AML-193 (cell line): ENCODE measurements at regions not wholly inside any gene's neighbourhood (a gene's known extent, or its start where the extent isn't known, plus 50 kb on each side); places are given as distances from the start of the nearest gene placed in this dataset.

Source experiments
- DNase-seq, 2 experiments: peaks; one replicate each; lab custom pipeline; 2025; lab: John Stamatoyannopoulos, UW

- DNase-seq = no peak
Observed at GRCh38 chr4:28966982-28967381, 1753.2 kb upstream of the PCDH7 start.

- no peak for DNase-seq
Observed at GRCh38 chr4:28973587-28974350, 1746.4 kb upstream of the PCDH7 start.

GRCh38 chr4:28976369-28976768 lies 1743.8 kb upstream of the PCDH7 start:
- DNase-seq = no peak

GRCh38 chr4:29002151-29002550 lies 1718.0 kb upstream of the PCDH7 start:
- no peak for DNase-seq

GRCh38 chr4:29005838-29006237 lies 1714.3 kb upstream of the PCDH7 start:
- no peak for DNase-seq

GRCh38 chr4:29009908-29010307 lies 1710.3 kb upstream of the PCDH7 start:
- DNase-seq = no peak

GRCh38 chr4:29013341-29013740 lies 1706.8 kb upstream of the PCDH7 start:
- no peak for DNase-seq

- DNase-seq = no peak
Observed at GRCh38 chr4:29014555-29014954, 1705.6 kb upstream of the PCDH7 start.

- no peak for DNase-seq
Observed at GRCh38 chr4:29033703-29034102, 1686.5 kb upstream of the PCDH7 start.

GRCh38 chr4:29037501-29037900 lies 1682.7 kb upstream of the PCDH7 start:
- DNase-seq = no peak

GRCh38 chr4:29043411-29043810 lies 1676.8 kb upstream of the PCDH7 start:
- no peak for DNase-seq

- no peak for DNase-seq
Observed at GRCh38 chr4:29046186-29046585, 1674.0 kb upstream of the PCDH7 start.

GRCh38 chr4:29046781-29047180 lies 1673.4 kb upstream of the PCDH7 start:
- DNase-seq = no peak

- DNase-seq = no peak
Observed at GRCh38 chr4:29047341-29048041, 1672.7 kb upstream of the PCDH7 start.

GRCh38 chr4:29051381-29051965 lies 1668.7 kb upstream of the PCDH7 start:
- DNase-seq = peak; percentile 23 to 41

GRCh38 chr4:29052266-29052665 lies 1667.9 kb upstream of the PCDH7 start:
- no peak for DNase-seq

GRCh38 chr4:29058531-29058930 lies 1661.6 kb upstream of the PCDH7 start:
- DNase-seq = no peak

- DNase-seq = no peak
Observed at GRCh38 chr4:29066861-29067260, 1653.3 kb upstream of the PCDH7 start.

- no peak for DNase-seq
Observed at GRCh38 chr4:29073571-29073970, 1646.6 kb upstream of the PCDH7 start.

GRCh38 chr4:29075366-29075765 lies 1644.8 kb upstream of the PCDH7 start:
- no peak for DNase-seq

GRCh38 chr4:29079260-29079659 lies 1640.9 kb upstream of the PCDH7 start:
- no peak for DNase-seq

- DNase-seq = peak in 1 of 2 experiments; percentile 1
Observed at GRCh38 chr4:29081234-29081955, 1638.8 kb upstream of the PCDH7 start.

GRCh38 chr4:29082684-29083083 lies 1637.5 kb upstream of the PCDH7 start:
- no peak for DNase-seq
